ENCODE measurements at regions not wholly inside any gene's neighbourhood (a gene's known extent, or its start where the extent isn't known, plus 50 kb on each side); places are given as distances from the start of the nearest gene placed in this dataset.

GRCh38 chr4:32226733-32227132, 1506.6 kb downstream of the PCDH7 start:
- no peak for DNase-seq (ENCODE audit: extremely low read depth, low read depth)
- TF ChIP-seq CTCF (IDR thresholded peaks at IDR 0.05; ENCODE audit: low read depth, low read length, missing control alignments) = no peak
- H3K4me3 ChIP-seq (replicated peaks; ENCODE audit: low read depth, low read length) = no peak overlapping the region

- no peak for DNase-seq (ENCODE audit: extremely low read depth, low read depth)
- TF ChIP-seq CTCF (IDR thresholded peaks at IDR 0.05; ENCODE audit: low read depth, low read length, missing control alignments) = no peak
- no peak overlapping the region for H3K4me3 ChIP-seq (replicated peaks; ENCODE audit: low read depth, low read length)
Measured at GRCh38 chr4:32243926-32244325, 1523.8 kb downstream of the PCDH7 start.

- no peak for TF ChIP-seq CTCF (IDR thresholded peaks at IDR 0.05; ENCODE audit: low read depth, low read length, missing control alignments)
- H3K4me3 ChIP-seq (replicated peaks; ENCODE audit: low read depth, low read length) = no peak overlapping the region
- no peak for DNase-seq (ENCODE audit: extremely low read depth, low read depth)
Measured at GRCh38 chr4:32249040-32249439, 1528.9 kb downstream of the PCDH7 start.

GRCh38 chr4:32251126-32251525, 1531.0 kb downstream of the PCDH7 start:
- H3K4me3 ChIP-seq (replicated peaks; ENCODE audit: low read depth, low read length) = no peak overlapping the region
- TF ChIP-seq CTCF (IDR thresholded peaks at IDR 0.05; ENCODE audit: low read depth, low read length, missing control alignments) = no peak
- no peak for DNase-seq (ENCODE audit: extremely low read depth, low read depth)

- H3K4me3 ChIP-seq (replicated peaks; ENCODE audit: low read depth, low read length) = no peak overlapping the region
- DNase-seq (ENCODE audit: extremely low read depth, low read depth) = no peak
- TF ChIP-seq CTCF (IDR thresholded peaks at IDR 0.05; ENCODE audit: low read depth, low read length, missing control alignments) = no peak
Measured at GRCh38 chr4:32251926-32252325, 1531.8 kb downstream of the PCDH7 start.

GRCh38 chr4:32254216-32254615, 1534.0 kb downstream of the PCDH7 start:
- DNase-seq (ENCODE audit: extremely low read depth, low read depth) = no peak
- H3K4me3 ChIP-seq (replicated peaks; ENCODE audit: low read depth, low read length) = no peak overlapping the region
- no peak for TF ChIP-seq CTCF (IDR thresholded peaks at IDR 0.05; ENCODE audit: low read depth, low read length, missing control alignments)

- no peak overlapping the region for H3K4me3 ChIP-seq (replicated peaks; ENCODE audit: low read depth, low read length)
- no peak for TF ChIP-seq CTCF (IDR thresholded peaks at IDR 0.05; ENCODE audit: low read depth, low read length, missing control alignments)
- DNase-seq (ENCODE audit: extremely low read depth, low read depth) = no peak
Measured at GRCh38 chr4:32258986-32259385, 1538.8 kb downstream of the PCDH7 start.

Measured in HFF-Myc (cell line).